H1 (cell line): ENCODE measurements at regions not wholly inside any gene's neighbourhood (a gene's known extent, or its start where the extent isn't known, plus 50 kb on each side); places are given as distances from the start of the nearest gene placed in this dataset.

Source experiments
- CTCF ChIA-PET: fragments of 300-600 bp; sonication (Branson Sonifier 250); formaldehyde crosslinking; loops from one replicate; lab custom pipeline; 2021; ENCODE audit not compliant: partially characterized antibody; lab: Charles Lee
- POLR2A ChIA-PET: fragments of 300-600 bp; sonication (Branson Sonifier 250); formaldehyde crosslinking; loops from one replicate; lab custom pipeline; 2021; ENCODE audit warnings: inconsistent platforms; ENCODE audit not compliant: partially characterized antibody; lab: Charles Lee
- DNase-seq, 2 experiments: peaks; one replicate each; pipeline versions ENCODE4 v3.0.0 to v3.0.0-alpha.2; 2010 to 2022; ENCODE audit warnings: low spot score in 2 of 2, low read depth in 1 of 2, mixed read lengths in 1 of 2
- FAIRE-seq: peaks from 2 replicates; lab custom pipeline; 2011; peaks lifted over from hg19 to GRCh38; lab: Jason Lieb, UNC
- H2AFZ ChIP-seq: 2 replicates; pipeline ENCODE4 v1.8.1; 2012; ENCODE audit warnings: low read length, inconsistent platforms
- H2AK5ac ChIP-seq: 2 replicates; pipeline ENCODE4 v1.6.1; 2013; ENCODE audit warnings: low read depth, low read length
- H2BK120ac ChIP-seq: replicated peaks from 2 replicates; pipeline ENCODE3; 2013; ENCODE audit warnings: low read depth, low read length, inconsistent platforms
- H2BK12ac ChIP-seq: 2 replicates; pipeline ENCODE4 v1.6.1; 2013; ENCODE audit warnings: low read depth, low read length
- H2BK15ac ChIP-seq: 2 replicates; pipeline ENCODE4 v1.6.1; 2013; ENCODE audit warnings: low read length
- H2BK20ac ChIP-seq: 2 replicates; pipeline ENCODE4 v1.6.1; 2013; ENCODE audit warnings: low read length
- H2BK5ac ChIP-seq: 2 replicates; pipeline ENCODE4 v1.6.1; 2013; ENCODE audit warnings: low read depth, low read length
- H3K14ac ChIP-seq: 2 replicates; pipeline ENCODE4 v1.6.1; 2013; ENCODE audit warnings: inconsistent platforms; ENCODE audit not compliant: insufficient read length
- H3K18ac ChIP-seq: 2 replicates; pipeline ENCODE4 v1.6.1; 2013; ENCODE audit warnings: low read length; ENCODE audit errors: extremely low read depth
- H3K23ac ChIP-seq: 2 replicates; pipeline ENCODE4 v1.6.1; 2013; ENCODE audit warnings: inconsistent platforms; ENCODE audit not compliant: insufficient read length
- H3K23me2 ChIP-seq: 2 replicates; pipeline ENCODE4 v1.6.1; 2013; ENCODE audit warnings: low read depth, low read length
- H3K27ac ChIP-seq: 2 replicates; pipeline ENCODE4 v1.6.1; 2011; ENCODE audit warnings: low read depth, low read length, inconsistent platforms
- H3K27me3 ChIP-seq, 4 experiments: replicated peaks in 1 of 4; 1 replicate in 1 of 4; 2 replicates in 3 of 4; pipeline versions ENCODE4 v1.6.1 to v1.8.1; 2011 to 2013; ENCODE audit warnings: low read length in 3 of 4, mild to moderate bottlenecking in 3 of 4, inconsistent platforms in 2 of 4, mixed read lengths in 2 of 4, moderate library complexity in 1 of 4; ENCODE audit not compliant: control insufficient read depth in 3 of 4, insufficient read depth in 3 of 4; ENCODE audit errors: extremely low read depth in 1 of 4
- H3K36me3 ChIP-seq, 4 experiments: 2 replicates each; pipeline versions ENCODE4 v1.6.1 to v1.8.1; 2011 to 2013; ENCODE audit warnings: mild to moderate bottlenecking in 4 of 4, low read length in 3 of 4, moderate library complexity in 2 of 4, control low read depth in 1 of 4, inconsistent platforms in 1 of 4; ENCODE audit not compliant: insufficient read depth in 4 of 4, control insufficient read depth in 2 of 4
- H3K4ac ChIP-seq: replicated peaks from 2 replicates; pipeline ENCODE3; 2013; ENCODE audit warnings: low read length, low read depth, mixed read lengths, inconsistent platforms; ENCODE audit not compliant: insufficient read length
- H3K4me1 ChIP-seq, 4 experiments: replicated peaks in 1 of 4; 1 replicate in 1 of 4; 2 replicates in 3 of 4; pipeline versions ENCODE4 v1.6.1 to v1.8.1; 2011 to 2013; ENCODE audit warnings: low read length in 3 of 4, inconsistent platforms in 2 of 4, mixed read lengths in 1 of 4; ENCODE audit not compliant: insufficient read depth in 4 of 4, control insufficient read depth in 3 of 4
- H3K4me2 ChIP-seq, 2 experiments: 2 replicates each; pipeline versions ENCODE4 v1.6.1 to v1.8.1; 2011 to 2013; ENCODE audit warnings: low read depth in 2 of 2, low read length in 2 of 2, control low read depth in 1 of 2, inconsistent platforms in 1 of 2, mild to moderate bottlenecking in 1 of 2; ENCODE audit not compliant: insufficient read depth in 1 of 2
- H3K4me3 ChIP-seq, 4 experiments: fragments of 200-600, 300-600 bp in 1 of 4; sonication (generic), shearing (Covaris generic), sonication (Bioruptor Twin) in 1 of 4; 2 replicates each; pipeline versions ENCODE4 v1.5.1 to v1.8.1; 2011 to 2016; ENCODE audit warnings: low read length in 4 of 4, low read depth in 3 of 4, control low read depth in 2 of 4, inconsistent platforms in 2 of 4, mild to moderate bottlenecking in 2 of 4, mixed read lengths in 1 of 4, moderate library complexity in 1 of 4; ENCODE audit not compliant: insufficient read depth in 2 of 4; ENCODE audit errors: extremely low read depth in 1 of 4
- H3K56ac ChIP-seq: replicated peaks from 2 replicates; pipeline ENCODE3; 2013; ENCODE audit warnings: low read depth, mild to moderate bottlenecking, mixed read lengths, low read length, inconsistent platforms; ENCODE audit not compliant: insufficient read length
- H3K79me1 ChIP-seq: 2 replicates; pipeline ENCODE4 v1.6.1; 2013; ENCODE audit warnings: low read depth, low read length, control low read depth
- H3K79me2 ChIP-seq, 2 experiments: 2 replicates each; pipeline versions ENCODE4 v1.6.1 to v1.8.1; 2012 to 2013; ENCODE audit warnings: low read length in 2 of 2, mild to moderate bottlenecking in 2 of 2, inconsistent platforms in 1 of 2; ENCODE audit not compliant: insufficient read depth in 2 of 2, control insufficient read depth in 1 of 2
- H3K9ac ChIP-seq, 4 experiments: replicated peaks in 1 of 4; 1 replicate in 1 of 4; 2 replicates in 3 of 4; pipeline versions ENCODE4 v1.6.1 to v1.8.1; 2011 to 2013; ENCODE audit warnings: low read depth in 3 of 4, low read length in 3 of 4, control low read depth in 2 of 4, mild to moderate bottlenecking in 2 of 4, moderate library complexity in 2 of 4, inconsistent platforms in 1 of 4; ENCODE audit errors: extremely low read depth in 1 of 4
- H3K9me3 ChIP-seq, 2 experiments: 2 replicates each; pipeline versions ENCODE4 v1.6.1 to v1.8.1; 2012 to 2013; ENCODE audit warnings: mild to moderate bottlenecking in 2 of 2, moderate library complexity in 2 of 2, control low read depth in 1 of 2, inconsistent platforms in 1 of 2, low read depth in 1 of 2, low read length in 1 of 2, mixed read lengths in 1 of 2; ENCODE audit not compliant: insufficient read depth in 2 of 2
- H4K20me1 ChIP-seq, 2 experiments: replicated peaks in 1 of 2; 2 replicates each; pipeline versions ENCODE3 to v1.8.1; 2011 to 2013; ENCODE audit warnings: inconsistent platforms in 2 of 2, low read length in 2 of 2, mild to moderate bottlenecking in 1 of 2; ENCODE audit not compliant: insufficient read depth in 2 of 2, control insufficient read depth in 1 of 2
- H4K5ac ChIP-seq: 2 replicates; pipeline ENCODE4 v1.6.1; 2013; ENCODE audit warnings: low read length, low read depth, mixed read lengths, inconsistent platforms; ENCODE audit not compliant: insufficient read length
- H4K8ac ChIP-seq: 2 replicates; pipeline ENCODE4 v1.8.0; 2013; ENCODE audit warnings: mild to moderate bottlenecking, moderate library complexity, low read length, inconsistent platforms; ENCODE audit not compliant: insufficient read depth; ENCODE audit errors: extremely low read depth
- H4K91ac ChIP-seq: replicated peaks from 2 replicates; pipeline ENCODE3; 2013; ENCODE audit warnings: low read length, mixed read lengths, inconsistent platforms; ENCODE audit not compliant: insufficient read length
- BCL11A ChIP-seq, 2 experiments: IDR thresholded peaks; one replicate each; pipeline ENCODE4 v1.6.1; 2011; ENCODE audit warnings: low read depth in 2 of 2, low read length in 2 of 2, mild to moderate bottlenecking in 2 of 2
- GTF2F1 ChIP-seq: IDR thresholded peaks from 2 replicates; pipeline ENCODE4 v1.6.1; 2012; ENCODE audit warnings: low read depth, low read length, improper control_type of control experiment, borderline replicate concordance
- HDAC6 ChIP-seq: IDR thresholded peaks from one replicate; pipeline ENCODE4 v1.7.1; 2012; ENCODE audit warnings: low read depth, mild to moderate bottlenecking, inconsistent platforms, low read length, moderate library complexity
- JUND ChIP-seq: IDR thresholded peaks from 2 replicates; pipeline ENCODE4 v1.6.1; 2011; ENCODE audit warnings: mild to moderate bottlenecking, improper control_type of control experiment, low read length
- NRF1 ChIP-seq: IDR thresholded peaks from 2 replicates; pipeline ENCODE4 v1.6.1; 2011; ENCODE audit warnings: mild to moderate bottlenecking, low read depth, low read length, improper control_type of control experiment
- POLR2AphosphoS5 ChIP-seq: IDR thresholded peaks from 2 replicates; pipeline ENCODE4 v1.6.1; 2011; ENCODE audit warnings: low read depth, low read length
- RNF2 ChIP-seq: fragments of 200-900, 300-1000 bp; sonication (generic); IDR thresholded peaks from 2 replicates; pipeline ENCODE4 v1.7.1; 2016; ENCODE audit warnings: borderline replicate concordance, low read depth, mild to moderate bottlenecking, antibody characterized with exemption, low read length; ENCODE audit not compliant: poor library complexity, severe bottlenecking; ENCODE audit errors: missing control alignments
- SAP30 ChIP-seq: fragments of 300-600 bp; sonication (generic); IDR thresholded peaks from 2 replicates; pipeline ENCODE4 v1.7.1; 2012; ENCODE audit warnings: low read length, moderate library complexity, mild to moderate bottlenecking, inconsistent platforms; ENCODE audit not compliant: insufficient read depth, insufficient replicate concordance
- SIN3A ChIP-seq, 2 experiments: IDR thresholded peaks in 1 of 2; conservative IDR thresholded peaks in 1 of 2; 2 replicates each; pipeline ENCODE4 v1.6.1; 2011 to 2012; ENCODE audit warnings: low read length in 2 of 2, improper control_type of control experiment in 1 of 2, low read depth in 1 of 2, mild to moderate bottlenecking in 1 of 2
- SIX5 ChIP-seq: IDR thresholded peaks from 2 replicates; pipeline ENCODE4 v1.6.1; 2011; ENCODE audit warnings: mild to moderate bottlenecking, low read depth, low read length
- SUZ12 ChIP-seq: fragments of 200-600 bp; sonication (generic); IDR thresholded peaks from 2 replicates; pipeline ENCODE4 v1.6.1; 2012; ENCODE audit warnings: mild to moderate bottlenecking, inconsistent platforms, low read length, moderate library complexity, mixed read lengths
- TBP ChIP-seq: IDR thresholded peaks from 2 replicates; pipeline ENCODE4 v1.6.1; 2011; ENCODE audit warnings: low read depth, low read length, improper control_type of control experiment
- TCF12 ChIP-seq: IDR thresholded peaks from 2 replicates; pipeline ENCODE4 v1.6.1; 2011; ENCODE audit warnings: low read depth, mild to moderate bottlenecking, low read length
- WGBS, 2 experiments: shearing (Covaris generic) in 1 of 2; methylation state at CpG; one replicate each; pipeline versions ENCODE4 v1.1.6 to v1.1.7; 2013 to 2015; ENCODE audit warnings: low lambda C conversion rate in 2 of 2, mixed read lengths in 2 of 2, inconsistent platforms in 1 of 2, low coverage in 1 of 2, missing lambda C conversion rate in 1 of 2; ENCODE audit not compliant: insufficient replicate concordance in 2 of 2, insufficient coverage in 1 of 2, insufficient read length in 1 of 2; ENCODE audit errors: extremely low coverage in 1 of 2, missing lambda C conversion rate in 1 of 2; 5-methylcytosine and 5-hydroxymethylcytosine counted together
- TF ChIP-seq, protein P1 (sequence below): IDR thresholded peaks from 2 replicates; pipeline ENCODE4 v1.6.1; 2011; ENCODE audit warnings: low read length, improper control_type of control experiment

DNA sequence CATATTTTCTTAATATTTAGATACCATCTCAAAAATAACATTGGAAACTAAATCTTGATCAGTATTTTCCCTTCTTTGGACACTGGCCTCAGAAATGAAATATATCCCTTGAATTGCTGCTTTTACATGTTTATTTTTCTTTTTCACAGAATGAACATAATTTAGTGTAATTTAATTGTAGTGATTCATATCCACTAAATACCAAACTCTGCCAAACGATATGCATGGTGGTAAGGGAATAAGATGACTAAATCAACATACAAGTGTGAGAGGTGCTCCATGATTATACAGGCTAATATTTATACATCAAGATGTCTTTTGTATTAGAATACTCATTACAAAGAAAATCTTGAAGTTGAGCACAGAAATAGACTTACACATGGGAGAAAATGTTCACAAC lies 216.8 kb upstream of the PACRGL start:
- ChIA-PET CTCF (no interaction called here), POLR2A (no interaction called here)
- Histone ChIP-seq H4K8ac (no peak overlapping the region), H4K5ac (no peak overlapping the region), H3K56ac (no peak overlapping the region), H3K27me3 (no peaks in the 10 kb centered on the region), H2BK120ac (no peak overlapping the region), H3K4ac (no peak overlapping the region), H2BK5ac (no peak overlapping the region), H2BK15ac (no peak overlapping the region), H3K9ac (no peak overlapping the region), H3K27ac (no peak overlapping the region), H3K79me1 (no peaks in the 10 kb centered on the region), H3K18ac (no peak overlapping the region), H4K91ac (no peak overlapping the region), H3K79me2 (no peaks in the 10 kb centered on the region), H2AK5ac (no peak overlapping the region), H2AFZ (no peak overlapping the region), H3K4me1 (no peaks in the 10 kb centered on the region), H3K23ac (no peak overlapping the region), H3K36me3 (no peaks in the 10 kb centered on the region), H3K4me2 (no peak overlapping the region), H2BK12ac (no peak overlapping the region), H3K4me3 (no peak overlapping the region), H2BK20ac (no peak overlapping the region), H3K14ac (no peak overlapping the region), H4K20me1 (no peaks in the 10 kb centered on the region), H3K23me2 (no peaks in the 10 kb centered on the region), H3K9me3 (no peaks in the 10 kb centered on the region)
- FAIRE-seq = no peak
- no peak for DNase-seq
- 93% methylated on average over 1 of the region's 1 CpG; no CpG with 5 or more reads in 1 of the 2 experiments for WGBS, 2 experiments
- TF ChIP-seq JUND (no peak), TCF12 (no peak), TBP (no peak), GTF2F1 (no peak), POLR2AphosphoS5 (no peak), BCL11A (IDR thresholded peaks at IDR 0.05; ENCODE audit: low read depth in 2 of 2, low read length in 2 of 2) (no peak), SIX5 (no peak), RNF2 (no peak), NRF1 (no peak), HDAC6 (no peak), SUZ12 (no peak), SIN3A (conservative IDR thresholded peaks at IDR 0.05 in 1 of 2, IDR thresholded peaks at IDR 0.05 in 1 of 2; ENCODE audit: low read depth in 1 of 2, low read length in 2 of 2) (no peak), SAP30 (no peak)
- TF ChIP-seq, protein P1, sequence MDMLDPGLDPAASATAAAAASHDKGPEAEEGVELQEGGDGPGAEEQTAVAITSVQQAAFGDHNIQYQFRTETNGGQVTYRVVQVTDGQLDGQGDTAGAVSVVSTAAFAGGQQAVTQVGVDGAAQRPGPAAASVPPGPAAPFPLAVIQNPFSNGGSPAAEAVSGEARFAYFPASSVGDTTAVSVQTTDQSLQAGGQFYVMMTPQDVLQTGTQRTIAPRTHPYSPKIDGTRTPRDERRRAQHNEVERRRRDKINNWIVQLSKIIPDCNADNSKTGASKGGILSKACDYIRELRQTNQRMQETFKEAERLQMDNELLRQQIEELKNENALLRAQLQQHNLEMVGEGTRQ = no peak
